SK-N-SH treated with all-trans-retinoic acid at 6 μM for 48 hours (cell line): ENCODE measurements at regions not wholly inside any gene's neighbourhood (a gene's known extent, or its start where the extent isn't known, plus 50 kb on each side); places are given as distances from the start of the nearest gene placed in this dataset.
A peak's percentile ranks its signal among the peaks of the same experiment; 100 is the strongest.

ENCODE experiments used
- ATAC-seq: fragments of 200-7000 bp; cut with Tn5 transposase; 3 replicates; pipeline ENCODE4 v1.9.1; 2020; ENCODE audit warnings: mild to moderate bottlenecking, moderate library complexity
- ARNTL ChIP-seq: fragments of 450-650 bp; formaldehyde crosslinking; IDR thresholded peaks from 2 replicates; pipeline ENCODE4 v1.5.0; 2020; ENCODE audit warnings: low read depth, mild to moderate bottlenecking, moderate library complexity, borderline replicate concordance
- BACH2 ChIP-seq: fragments of 250-450 bp; sonication (Bioruptor Pico); IDR thresholded peaks from 2 replicates; pipeline ENCODE4 v1.9.0; 2021; ENCODE audit warnings: mild to moderate bottlenecking, borderline replicate concordance
- CREB5 ChIP-seq: fragments of 250-450 bp; sonication (Bioruptor Pico); IDR thresholded peaks from 2 replicates; pipeline ENCODE4 v1.5.1; 2020; ENCODE audit warnings: low read depth, mild to moderate bottlenecking, moderate library complexity
- CSDC2 ChIP-seq: fragments of 250-450 bp; sonication (Bioruptor Pico); IDR thresholded peaks from 2 replicates; pipeline ENCODE4 v1.5.0; 2020; ENCODE audit warnings: mild to moderate bottlenecking, moderate library complexity
- ESRRG ChIP-seq: fragments of 250-450 bp; sonication (Bioruptor Pico); IDR thresholded peaks from 2 replicates; pipeline ENCODE4 v1.6.1; 2021; ENCODE audit warnings: mild to moderate bottlenecking
- GLIS3 ChIP-seq: fragments of 250-450 bp; sonication (Bioruptor Pico); IDR thresholded peaks from 2 replicates; pipeline ENCODE4 v1.5.0; 2020; ENCODE audit warnings: mild to moderate bottlenecking, moderate library complexity
- ISL1 ChIP-seq: fragments of 250-450 bp; sonication (Bioruptor Pico); IDR thresholded peaks from 2 replicates; pipeline ENCODE4 v2.1.2; 2022; ENCODE audit warnings: mild to moderate bottlenecking, moderate library complexity
- OSR1 ChIP-seq: fragments of 250-450 bp; sonication (Bioruptor Pico); IDR thresholded peaks from 2 replicates; pipeline ENCODE4 v1.8.0; 2022; ENCODE audit warnings: moderate library complexity, mild to moderate bottlenecking, inconsistent platforms
- PATZ1 ChIP-seq: fragments of 250-450 bp; sonication (Bioruptor Pico); IDR thresholded peaks from 2 replicates; pipeline ENCODE4 v1.8.0; 2020; ENCODE audit warnings: mild to moderate bottlenecking, moderate library complexity, borderline replicate concordance
- PPARA ChIP-seq: fragments of 250-450 bp; sonication (Bioruptor Pico); IDR thresholded peaks from 2 replicates; pipeline ENCODE4 v1.5.0; 2020; ENCODE audit warnings: mild to moderate bottlenecking, borderline replicate concordance
- RARB ChIP-seq: fragments of 250-450 bp; sonication (Bioruptor Pico); IDR thresholded peaks from 2 replicates; pipeline ENCODE4 v1.8.0; 2021; ENCODE audit warnings: mild to moderate bottlenecking, moderate library complexity
- SNAI2 ChIP-seq: fragments of 250-450 bp; sonication (Bioruptor Pico); IDR thresholded peaks from 2 replicates; pipeline ENCODE4 v1.5.0; 2020; ENCODE audit warnings: mild to moderate bottlenecking, moderate library complexity
- TCF4 ChIP-seq: fragments of 250-450 bp; sonication (Bioruptor Pico); IDR thresholded peaks from 2 replicates; pipeline ENCODE4 v1.8.0; 2021; ENCODE audit warnings: mild to moderate bottlenecking, moderate library complexity, borderline replicate concordance
- TOX ChIP-seq: fragments of 250-450 bp; sonication (Bioruptor Pico); IDR thresholded peaks from 2 replicates; pipeline ENCODE4 v1.8.0; 2021; ENCODE audit warnings: mild to moderate bottlenecking, moderate library complexity, borderline replicate concordance
- TSHZ2 ChIP-seq: fragments of 250-450 bp; sonication (Bioruptor Pico); IDR thresholded peaks from 2 replicates; pipeline ENCODE4 v1.5.0; 2020; ENCODE audit warnings: mild to moderate bottlenecking, moderate library complexity
- ZC3H10 ChIP-seq: fragments of 250-450 bp; sonication (Bioruptor Pico); IDR thresholded peaks from 2 replicates; pipeline ENCODE4 v1.5.1; 2021; ENCODE audit warnings: mild to moderate bottlenecking, moderate library complexity
- ZFP3 ChIP-seq: fragments of 250-450 bp; sonication (Bioruptor Pico); IDR thresholded peaks from 2 replicates; pipeline ENCODE4 v1.5.0; 2020; ENCODE audit warnings: mild to moderate bottlenecking, moderate library complexity
- ZFP30 ChIP-seq: fragments of 450-650 bp; formaldehyde crosslinking; IDR thresholded peaks from 2 replicates; pipeline ENCODE4 v1.5.0; 2022; ENCODE audit warnings: mild to moderate bottlenecking, moderate library complexity
- ZNF565 ChIP-seq: fragments of 450-650 bp; formaldehyde crosslinking; conservative IDR thresholded peaks from 2 replicates; pipeline ENCODE4 v1.5.0; 2020; ENCODE audit warnings: low read depth, mild to moderate bottlenecking, moderate library complexity
- ZNF8 ChIP-seq: fragments of 450-650 bp; formaldehyde crosslinking; IDR thresholded peaks from 2 replicates; pipeline ENCODE4 v1.5.0; 2020; ENCODE audit warnings: mild to moderate bottlenecking, moderate library complexity

- TF ChIP-seq ARNTL (CRISPR knock-in tag), result no peak
- no peak for TF ChIP-seq TCF4
- TF ChIP-seq RARB (CRISPR knock-in tag), result no peak
- TF ChIP-seq ZNF8, result no peak
- TF ChIP-seq ISL1 (CRISPR knock-in tag), result peak; percentile 59
- TF ChIP-seq CSDC2 (CRISPR knock-in tag), result no peak
- no peak for TF ChIP-seq ZFP30
- 0 out of 2 replicates have a peak, but pooled peaks have one; percentile 24 for TF ChIP-seq ZFP3 (CRISPR knock-in tag)
- TF ChIP-seq SNAI2 (CRISPR knock-in tag), result no peak
- TF ChIP-seq CREB5 (CRISPR knock-in tag), result no peak
- TF ChIP-seq TSHZ2, result peak; percentile 65; the same call in 1 of the 2 replicates
- no peak for TF ChIP-seq OSR1 (CRISPR knock-in tag)
- no peak for TF ChIP-seq GLIS3
- TF ChIP-seq PATZ1, result peak; percentile 17; the same call in 1 of the 2 replicates
- no peak for TF ChIP-seq BACH2
- no peak for TF ChIP-seq TOX (CRISPR knock-in tag)
These were observed 208.3 kb upstream of the JADE1 start for GRCh38 chr4:128600996-128601871.

GRCh38 chr4:128600410-128600809 is 209.1 kb upstream of the JADE1 start:
- TF ChIP-seq ZNF565 (CRISPR knock-in tag) (no peak), OSR1 (CRISPR knock-in tag) (no peak), TCF4 (no peak), ZFP30 (no peak), BACH2 (no peak), SNAI2 (CRISPR knock-in tag) (no peak), TOX (CRISPR knock-in tag) (no peak), ISL1 (CRISPR knock-in tag) (no peak), ESRRG (no peak), PPARA (CRISPR knock-in tag) (no peak), ZNF8 (no peak), CREB5 (CRISPR knock-in tag) (no peak), CSDC2 (CRISPR knock-in tag) (no peak), TSHZ2 (no peak), ZC3H10 (CRISPR knock-in tag) (no peak), GLIS3 (no peak), ZFP3 (CRISPR knock-in tag) (no peak), ARNTL (CRISPR knock-in tag) (no peak), RARB (CRISPR knock-in tag) (no peak)

More at GRCh38 chr4:128600996-128601871, 208.3 kb upstream of the JADE1 start:
- ATAC-seq, result peak; percentile 91

More at GRCh38 chr4:128600410-128600809, 209.1 kb upstream of the JADE1 start:
- no peak for ATAC-seq
